Tibial nerve (tissue), 4 donors: ENCODE measurements at regions not wholly inside any gene's neighbourhood (a gene's known extent, or its start where the extent isn't known, plus 50 kb on each side); places are given as distances from the start of the nearest gene placed in this dataset.

Source experiments
- EP300 ChIP-seq, 2 donors: sonication (generic); formaldehyde crosslinking; IDR thresholded peaks; one replicate each; pipeline ENCODE4 v1.6.1; 2017; ENCODE audit warnings: antibody characterized with exemption in 2 of 2, mild to moderate bottlenecking in 1 of 2
- POLR2A ChIP-seq, 2 donors: fragments of 450-650 bp; IDR thresholded peaks; one replicate each; pipeline ENCODE4 v1.6.1; 2017; ENCODE audit warnings: antibody characterized with exemption in 2 of 2, mild to moderate bottlenecking in 2 of 2, moderate library complexity in 2 of 2
- TF ChIP-seq, protein P1 (sequence below), 5 experiments: fragments of 200-600 bp in 3 of 5; fragments of 450-650 bp in 2 of 5; sonication (generic) in 3 of 5; IDR thresholded peaks; one replicate each; pipeline ENCODE4 v1.5.1; 2016 to 2019; ENCODE audit warnings: antibody characterized with exemption in 5 of 5, mild to moderate bottlenecking in 3 of 5, moderate library complexity in 2 of 5

DNA sequence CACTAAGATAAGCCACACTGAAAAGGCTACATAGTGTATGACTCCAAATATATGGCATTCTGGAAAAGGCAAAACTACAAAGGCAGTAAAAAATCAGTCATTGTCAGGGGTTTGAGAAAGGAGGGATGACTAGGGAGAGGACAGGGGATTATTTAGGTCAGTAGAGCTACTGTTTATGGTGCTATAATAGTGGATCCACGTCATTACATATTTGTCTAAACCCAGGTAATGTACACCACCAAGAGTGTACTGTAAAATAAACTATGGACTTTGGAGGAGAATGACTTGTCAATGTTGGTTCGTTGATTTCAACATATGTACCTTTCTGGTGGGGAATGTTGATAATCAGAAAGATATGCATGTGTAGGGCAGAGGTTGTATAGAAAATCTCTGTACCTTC lies 837.6 kb downstream of the FAM133A start:
- TF ChIP-seq, protein P1, sequence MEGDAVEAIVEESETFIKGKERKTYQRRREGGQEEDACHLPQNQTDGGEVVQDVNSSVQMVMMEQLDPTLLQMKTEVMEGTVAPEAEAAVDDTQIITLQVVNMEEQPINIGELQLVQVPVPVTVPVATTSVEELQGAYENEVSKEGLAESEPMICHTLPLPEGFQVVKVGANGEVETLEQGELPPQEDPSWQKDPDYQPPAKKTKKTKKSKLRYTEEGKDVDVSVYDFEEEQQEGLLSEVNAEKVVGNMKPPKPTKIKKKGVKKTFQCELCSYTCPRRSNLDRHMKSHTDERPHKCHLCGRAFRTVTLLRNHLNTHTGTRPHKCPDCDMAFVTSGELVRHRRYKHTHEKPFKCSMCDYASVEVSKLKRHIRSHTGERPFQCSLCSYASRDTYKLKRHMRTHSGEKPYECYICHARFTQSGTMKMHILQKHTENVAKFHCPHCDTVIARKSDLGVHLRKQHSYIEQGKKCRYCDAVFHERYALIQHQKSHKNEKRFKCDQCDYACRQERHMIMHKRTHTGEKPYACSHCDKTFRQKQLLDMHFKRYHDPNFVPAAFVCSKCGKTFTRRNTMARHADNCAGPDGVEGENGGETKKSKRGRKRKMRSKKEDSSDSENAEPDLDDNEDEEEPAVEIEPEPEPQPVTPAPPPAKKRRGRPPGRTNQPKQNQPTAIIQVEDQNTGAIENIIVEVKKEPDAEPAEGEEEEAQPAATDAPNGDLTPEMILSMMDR (IDR thresholded peaks at IDR 0.05), result no peak
- no peak for TF ChIP-seq EP300 (IDR thresholded peaks at IDR 0.05)
- no peak for TF ChIP-seq POLR2A (IDR thresholded peaks at IDR 0.05)
